Epithelial cell of proximal tubule (primary cell): ENCODE measurements at regions not wholly inside any gene's neighbourhood (a gene's known extent, or its start where the extent isn't known, plus 50 kb on each side); places are given as distances from the start of the nearest gene placed in this dataset.

ENCODE experiments used
- DNase-seq: peaks from one replicate; pipeline ENCODE4 v3.0.0-alpha.2; 2011; ENCODE audit warnings: low read depth
- H3K4me3 ChIP-seq: 2 replicates; pipeline ENCODE4 v1.5.1; 2011; ENCODE audit warnings: low read depth, mild to moderate bottlenecking, low read length
- CTCF ChIP-seq: conservative IDR thresholded peaks from 2 replicates; pipeline ENCODE4 v1.5.1; 2012; ENCODE audit warnings: low read depth, mild to moderate bottlenecking, low read length

GRCh38 chr2:142724713-142725349 is 152.6 kb upstream of the KYNU start:
- no peak for TF ChIP-seq CTCF
- DNase-seq, result no peak
- H3K4me3 ChIP-seq, result no peak overlapping the region

- no peak for DNase-seq
- no peak for TF ChIP-seq CTCF
- no peak overlapping the region for H3K4me3 ChIP-seq
Observed at GRCh38 chr2:142724186-142724585, 153.3 kb upstream of the KYNU start.

- no peak for DNase-seq
- H3K4me3 ChIP-seq, result no peak overlapping the region
- no peak for TF ChIP-seq CTCF
Observed at GRCh38 chr2:142723236-142723635, 154.2 kb upstream of the KYNU start.

- no peak for DNase-seq
- no peak for TF ChIP-seq CTCF
Observed at GRCh38 chr2:142722569-142722968, 154.9 kb upstream of the KYNU start.

GRCh38 chr2:142722086-142722485 is 155.4 kb upstream of the KYNU start:
- H3K4me3 ChIP-seq, result no peak overlapping the region
- no peak for DNase-seq
- no peak for TF ChIP-seq CTCF

More at GRCh38 chr2:142722569-142722968, 154.9 kb upstream of the KYNU start:
- no peak overlapping the region for H3K4me3 ChIP-seq

- no peak overlapping the region for H3K4me3 ChIP-seq
- TF ChIP-seq CTCF, result no peak
- DNase-seq, result no peak
Observed at GRCh38 chr2:142721015-142721414, 156.4 kb upstream of the KYNU start.

GRCh38 chr2:142718576-142719155 is 158.8 kb upstream of the KYNU start:
- DNase-seq, result no peak
- H3K4me3 ChIP-seq, result no peak overlapping the region
- TF ChIP-seq CTCF, result no peak
